ENCODE measurements at regions not wholly inside any gene's neighbourhood (a gene's known extent, or its start where the extent isn't known, plus 50 kb on each side); places are given as distances from the start of the nearest gene placed in this dataset.
"Not testable (repeated sequence)": the region's sequence is repeated elsewhere in the genome, so short reads cannot be mapped to it uniquely, and the experiment has no call there.

DNA sequence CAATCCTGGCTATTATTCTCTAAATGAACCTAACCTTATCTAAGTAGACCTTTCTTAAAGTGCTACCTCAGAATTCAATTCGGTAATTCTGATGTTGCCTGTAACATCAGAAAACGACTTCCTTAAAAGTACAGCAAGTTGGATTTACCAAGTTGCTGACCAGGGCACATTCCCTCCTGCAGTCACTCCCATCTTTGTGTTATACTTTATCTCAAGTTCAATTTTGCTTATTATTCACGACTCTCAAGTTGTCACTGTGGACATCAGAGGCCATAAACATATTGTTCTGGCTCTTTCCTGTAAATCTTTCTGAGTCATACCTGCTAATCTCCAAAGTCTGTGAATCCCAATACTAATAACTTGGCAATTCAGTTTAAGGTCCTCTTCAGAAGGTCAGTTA, 64.6 kb upstream of the ZSCAN2 start:
- H3K4me3 ChIP-seq (ENCODE audit: extremely low read depth in 1 of 4, insufficient read depth in 2 of 4, low read depth in 3 of 4, low read length in 4 of 4); H4K8ac ChIP-seq (ENCODE audit: extremely low read depth, insufficient read depth, low read length); H2BK120ac ChIP-seq (replicated peaks; ENCODE audit: low read depth, low read length); H4K5ac ChIP-seq (ENCODE audit: insufficient read length, low read depth, low read length); H3K27me3 ChIP-seq (replicated peaks in 1 of 4; ENCODE audit: control insufficient read depth in 3 of 4, extremely low read depth in 1 of 4, insufficient read depth in 3 of 4, low read length in 3 of 4); CTCF ChIA-PET (ENCODE audit: partially characterized antibody); H2AK5ac ChIP-seq (ENCODE audit: low read depth, low read length); H2BK5ac ChIP-seq (ENCODE audit: low read depth, low read length); H3K79me2 ChIP-seq (ENCODE audit: control insufficient read depth in 1 of 2, insufficient read depth in 2 of 2, low read length in 2 of 2); H3K9ac ChIP-seq (replicated peaks in 1 of 4; ENCODE audit: extremely low read depth in 1 of 4, low read depth in 3 of 4, low read length in 3 of 4); H4K91ac ChIP-seq (replicated peaks; ENCODE audit: insufficient read length, low read length); H3K4ac ChIP-seq (replicated peaks; ENCODE audit: insufficient read length, low read depth, low read length); H3K14ac ChIP-seq (ENCODE audit: insufficient read length); H2BK12ac ChIP-seq (ENCODE audit: low read depth, low read length); H3K27ac ChIP-seq (ENCODE audit: low read depth, low read length); FAIRE-seq; H3K56ac ChIP-seq (replicated peaks; ENCODE audit: insufficient read length, low read depth, low read length); H2BK20ac ChIP-seq (ENCODE audit: low read length); H3K9me3 ChIP-seq (ENCODE audit: insufficient read depth in 2 of 2, low read depth in 1 of 2, low read length in 1 of 2); H3K79me1 ChIP-seq (ENCODE audit: low read depth, low read length); H3K23me2 ChIP-seq (ENCODE audit: low read depth, low read length); H3K4me2 ChIP-seq (ENCODE audit: insufficient read depth in 1 of 2, low read depth in 2 of 2, low read length in 2 of 2); DNase-seq (ENCODE audit: low read depth in 1 of 2, low spot score in 2 of 2); H3K4me1 ChIP-seq (replicated peaks in 1 of 4; ENCODE audit: control insufficient read depth in 3 of 4, insufficient read depth in 4 of 4, low read length in 3 of 4); H4K20me1 ChIP-seq (replicated peaks in 1 of 2; ENCODE audit: control insufficient read depth in 1 of 2, insufficient read depth in 2 of 2, low read length in 2 of 2); H3K36me3 ChIP-seq (ENCODE audit: control insufficient read depth in 2 of 4, insufficient read depth in 4 of 4, low read length in 3 of 4); POLR2A ChIA-PET (ENCODE audit: partially characterized antibody); H3K23ac ChIP-seq (ENCODE audit: insufficient read length); H2BK15ac ChIP-seq (ENCODE audit: low read length); H3K18ac ChIP-seq (ENCODE audit: extremely low read depth, low read length); H2AFZ ChIP-seq (ENCODE audit: low read length): not testable (repeated sequence)
- WGBS, 2 experiments (ENCODE audit: extremely low coverage in 1 of 2, insufficient coverage in 1 of 2, insufficient read length in 1 of 2, insufficient replicate concordance in 2 of 2, low coverage in 1 of 2, low lambda C conversion rate in 2 of 2, missing lambda C conversion rate in 1 of 2), result 69% methylated on average over 3 of the region's 3 CpGs; no CpG with 5 or more reads in 1 of the 2 experiments

DNA sequence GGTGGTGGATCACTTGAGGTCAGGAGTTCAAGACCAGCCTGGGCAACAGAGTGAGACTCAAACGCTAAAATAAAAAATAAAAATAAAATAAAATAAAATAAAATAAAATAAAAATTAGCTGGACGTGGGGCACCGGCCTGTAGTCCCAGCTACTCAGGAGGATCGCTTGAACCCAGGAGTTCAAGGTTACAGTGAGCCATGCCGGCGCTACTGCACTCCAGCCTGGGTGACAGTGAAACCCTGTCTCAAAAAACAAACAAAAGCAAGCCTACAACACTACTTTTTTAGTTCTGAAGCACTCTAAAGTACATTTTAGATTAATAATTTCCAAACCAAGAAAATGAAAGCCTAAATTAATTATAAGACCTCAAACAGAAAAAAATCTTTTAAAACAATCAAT, 56.2 kb upstream of the ZSCAN2 start:
- H2BK120ac ChIP-seq (replicated peaks; ENCODE audit: low read depth, low read length); H2AFZ ChIP-seq (ENCODE audit: low read length); H3K18ac ChIP-seq (ENCODE audit: extremely low read depth, low read length); H4K20me1 ChIP-seq (replicated peaks in 1 of 2; ENCODE audit: control insufficient read depth in 1 of 2, insufficient read depth in 2 of 2, low read length in 2 of 2); H3K4ac ChIP-seq (replicated peaks; ENCODE audit: insufficient read length, low read depth, low read length); H3K23ac ChIP-seq (ENCODE audit: insufficient read length); H3K4me3 ChIP-seq (ENCODE audit: extremely low read depth in 1 of 4, insufficient read depth in 2 of 4, low read depth in 3 of 4, low read length in 4 of 4); H4K8ac ChIP-seq (ENCODE audit: extremely low read depth, insufficient read depth, low read length); H3K79me1 ChIP-seq (ENCODE audit: low read depth, low read length); H3K36me3 ChIP-seq (ENCODE audit: control insufficient read depth in 2 of 4, insufficient read depth in 4 of 4, low read length in 3 of 4); H3K9ac ChIP-seq (replicated peaks in 1 of 4; ENCODE audit: extremely low read depth in 1 of 4, low read depth in 3 of 4, low read length in 3 of 4); H3K79me2 ChIP-seq (ENCODE audit: control insufficient read depth in 1 of 2, insufficient read depth in 2 of 2, low read length in 2 of 2); CTCF ChIA-PET (ENCODE audit: partially characterized antibody); H3K23me2 ChIP-seq (ENCODE audit: low read depth, low read length); H2BK20ac ChIP-seq (ENCODE audit: low read length); H2BK15ac ChIP-seq (ENCODE audit: low read length); H2AK5ac ChIP-seq (ENCODE audit: low read depth, low read length); H3K27ac ChIP-seq (ENCODE audit: low read depth, low read length); H3K4me1 ChIP-seq (replicated peaks in 1 of 4; ENCODE audit: control insufficient read depth in 3 of 4, insufficient read depth in 4 of 4, low read length in 3 of 4); DNase-seq (ENCODE audit: low read depth in 1 of 2, low spot score in 2 of 2); H3K4me2 ChIP-seq (ENCODE audit: insufficient read depth in 1 of 2, low read depth in 2 of 2, low read length in 2 of 2); H4K5ac ChIP-seq (ENCODE audit: insufficient read length, low read depth, low read length); H4K91ac ChIP-seq (replicated peaks; ENCODE audit: insufficient read length, low read length); H3K27me3 ChIP-seq (replicated peaks in 1 of 4; ENCODE audit: control insufficient read depth in 3 of 4, extremely low read depth in 1 of 4, insufficient read depth in 3 of 4, low read length in 3 of 4); H2BK12ac ChIP-seq (ENCODE audit: low read depth, low read length); POLR2A ChIA-PET (ENCODE audit: partially characterized antibody); FAIRE-seq; H3K56ac ChIP-seq (replicated peaks; ENCODE audit: insufficient read length, low read depth, low read length); H2BK5ac ChIP-seq (ENCODE audit: low read depth, low read length); H3K14ac ChIP-seq (ENCODE audit: insufficient read length); H3K9me3 ChIP-seq (ENCODE audit: insufficient read depth in 2 of 2, low read depth in 1 of 2, low read length in 1 of 2): not testable (repeated sequence)
- 90% methylated on average over 6 of the region's 6 CpGs; no CpG with 5 or more reads in 1 of the 2 experiments for WGBS, 2 experiments (ENCODE audit: extremely low coverage in 1 of 2, insufficient coverage in 1 of 2, insufficient read length in 1 of 2, insufficient replicate concordance in 2 of 2, low coverage in 1 of 2, low lambda C conversion rate in 2 of 2, missing lambda C conversion rate in 1 of 2)

Measured in H1 (cell line).